ENCODE measurements at regions not wholly inside any gene's neighbourhood (a gene's known extent, or its start where the extent isn't known, plus 50 kb on each side); places are given as distances from the start of the nearest gene placed in this dataset.

GRCh38 chr3:56962206-56962605 lies 98.3 kb upstream of the SPATA12 start:
- Histone ChIP-seq H2BK120ac (replicated peaks; ENCODE audit: low read depth, low read length) (no peak overlapping the region), H3K79me1 (ENCODE audit: low read depth, low read length) (no peaks in the 10 kb centered on the region), H3K18ac (ENCODE audit: extremely low read depth, low read length) (no peak overlapping the region), H4K5ac (ENCODE audit: insufficient read length, low read depth, low read length) (no peak overlapping the region), H3K4me2 (ENCODE audit: insufficient read depth in 1 of 2, low read depth in 2 of 2, low read length in 2 of 2) (no peak overlapping the region), H3K23me2 (ENCODE audit: low read depth, low read length) (no peaks in the 10 kb centered on the region; the same call in 1 of the 2 replicates), H3K4me3 (ENCODE audit: extremely low read depth in 1 of 4, insufficient read depth in 2 of 4, low read depth in 3 of 4, low read length in 4 of 4) (no peak overlapping the region), H3K14ac (ENCODE audit: insufficient read length) (no peak overlapping the region), H4K91ac (replicated peaks; ENCODE audit: insufficient read length, low read length) (no peak overlapping the region), H3K4me1 (replicated peaks in 1 of 4; ENCODE audit: control insufficient read depth in 3 of 4, insufficient read depth in 4 of 4, low read length in 3 of 4) (no peaks in the 10 kb centered on the region), H2BK5ac (ENCODE audit: low read depth, low read length) (no peak overlapping the region), H3K4ac (replicated peaks; ENCODE audit: insufficient read length, low read depth, low read length) (no peak overlapping the region), H3K9ac (replicated peaks in 1 of 4; ENCODE audit: extremely low read depth in 1 of 4, low read depth in 3 of 4, low read length in 3 of 4) (no peak overlapping the region), H2BK20ac (ENCODE audit: low read length) (no peak overlapping the region), H3K23ac (ENCODE audit: insufficient read length) (no peak overlapping the region), H4K8ac (ENCODE audit: extremely low read depth, insufficient read depth, low read length) (no peak overlapping the region), H2AFZ (ENCODE audit: low read length) (no peak overlapping the region), H2AK5ac (ENCODE audit: low read depth, low read length) (no peak overlapping the region), H4K20me1 (replicated peaks in 1 of 2; ENCODE audit: control insufficient read depth in 1 of 2, insufficient read depth in 2 of 2, low read length in 2 of 2) (no peaks in the 10 kb centered on the region), H3K56ac (replicated peaks; ENCODE audit: insufficient read length, low read depth, low read length) (no peak overlapping the region), H2BK12ac (ENCODE audit: low read depth, low read length) (0 out of 2 replicates have a peak overlapping the region, but pooled peaks have one; percentile 17), H3K36me3 (ENCODE audit: control insufficient read depth in 2 of 4, insufficient read depth in 4 of 4, low read length in 3 of 4) (no peaks in the 10 kb centered on the region), H3K27ac (ENCODE audit: low read depth, low read length) (0 out of 2 replicates have a peak overlapping the region, but pooled peaks have one; percentile 19), H2BK15ac (ENCODE audit: low read length) (no peak overlapping the region), H3K27me3 (replicated peaks in 1 of 4; ENCODE audit: control insufficient read depth in 3 of 4, extremely low read depth in 1 of 4, insufficient read depth in 3 of 4, low read length in 3 of 4) (no peaks in the 10 kb centered on the region), H3K79me2 (ENCODE audit: control insufficient read depth in 1 of 2, insufficient read depth in 2 of 2, low read length in 2 of 2) (no peaks in the 10 kb centered on the region), H3K9me3 (ENCODE audit: insufficient read depth in 2 of 2, low read depth in 1 of 2, low read length in 1 of 2) (no peaks in the 10 kb centered on the region)
- POLR2A ChIA-PET (ENCODE audit: partially characterized antibody): no interaction called here
- FAIRE-seq (no peak), DNase-seq (ENCODE audit: low read depth in 1 of 2, low spot score in 2 of 2) (no peak)
- CTCF ChIA-PET (ENCODE audit: partially characterized antibody): interaction anchor here (0.9 to 1.7 kb wide), 3 partner anchors 8 to 34 kb away, joined by 3 to 5 read pairs (median 3); no protein-coding TSS in a partner anchor
- 83% methylated on average over 3 of the region's 3 CpGs; no CpG with 5 or more reads in 1 of the 2 experiments for WGBS, 2 experiments (ENCODE audit: extremely low coverage in 1 of 2, insufficient coverage in 1 of 2, insufficient read length in 1 of 2, insufficient replicate concordance in 2 of 2, low coverage in 1 of 2, low lambda C conversion rate in 2 of 2, missing lambda C conversion rate in 1 of 2)
- no peak for TF ChIP-seq RFX5 (IDR thresholded peaks at IDR 0.05; ENCODE audit: borderline replicate concordance, low read depth, low read length)
- no peak for TF ChIP-seq RNF2 (IDR thresholded peaks at IDR 0.05; ENCODE audit: borderline replicate concordance, low read depth, low read length, missing control alignments, poor library complexity, severe bottlenecking)
- TF ChIP-seq FOSL1 (IDR thresholded peaks at IDR 0.05; ENCODE audit: insufficient read depth, low read depth, low read length): no peak
- TF ChIP-seq SP4 (IDR thresholded peaks at IDR 0.05; ENCODE audit: low read length): no peak
- TF ChIP-seq SIX5 (IDR thresholded peaks at IDR 0.05; ENCODE audit: low read depth, low read length): no peak
- TF ChIP-seq NRF1 (IDR thresholded peaks at IDR 0.05; ENCODE audit: low read depth, low read length): no peak
- no peak for TF ChIP-seq EGR1 (IDR thresholded peaks at IDR 0.05; ENCODE audit: borderline replicate concordance, low read depth, low read length)
- TF ChIP-seq ZNF274 (IDR thresholded peaks at IDR 0.05; ENCODE audit: borderline replicate concordance, extremely low read depth, low read length): no peak
- no peak for TF ChIP-seq E2F6 (IDR thresholded peaks at IDR 0.05)
- no peak for TF ChIP-seq ASH2L (IDR thresholded peaks at IDR 0.05; ENCODE audit: low read length)
- TF ChIP-seq JUN (IDR thresholded peaks at IDR 0.05; ENCODE audit: low read depth, low read length): no peak
- no peak for TF ChIP-seq NANOG (IDR thresholded peaks at IDR 0.05; ENCODE audit: insufficient read depth, low read depth, low read length, poor library complexity, severe bottlenecking)
- TF ChIP-seq EZH2 (IDR thresholded peaks at IDR 0.05; ENCODE audit: low read depth, low read length, severe bottlenecking): no peak
- no peak for TF ChIP-seq SP1 (IDR thresholded peaks at IDR 0.05; ENCODE audit: low read depth, low read length)
- TF ChIP-seq BRCA1 (IDR thresholded peaks at IDR 0.05; ENCODE audit: low read depth, low read length): no peak
